ENCODE measurements at regions not wholly inside any gene's neighbourhood (a gene's known extent, or its start where the extent isn't known, plus 50 kb on each side); places are given as distances from the start of the nearest gene placed in this dataset.

DNA sequence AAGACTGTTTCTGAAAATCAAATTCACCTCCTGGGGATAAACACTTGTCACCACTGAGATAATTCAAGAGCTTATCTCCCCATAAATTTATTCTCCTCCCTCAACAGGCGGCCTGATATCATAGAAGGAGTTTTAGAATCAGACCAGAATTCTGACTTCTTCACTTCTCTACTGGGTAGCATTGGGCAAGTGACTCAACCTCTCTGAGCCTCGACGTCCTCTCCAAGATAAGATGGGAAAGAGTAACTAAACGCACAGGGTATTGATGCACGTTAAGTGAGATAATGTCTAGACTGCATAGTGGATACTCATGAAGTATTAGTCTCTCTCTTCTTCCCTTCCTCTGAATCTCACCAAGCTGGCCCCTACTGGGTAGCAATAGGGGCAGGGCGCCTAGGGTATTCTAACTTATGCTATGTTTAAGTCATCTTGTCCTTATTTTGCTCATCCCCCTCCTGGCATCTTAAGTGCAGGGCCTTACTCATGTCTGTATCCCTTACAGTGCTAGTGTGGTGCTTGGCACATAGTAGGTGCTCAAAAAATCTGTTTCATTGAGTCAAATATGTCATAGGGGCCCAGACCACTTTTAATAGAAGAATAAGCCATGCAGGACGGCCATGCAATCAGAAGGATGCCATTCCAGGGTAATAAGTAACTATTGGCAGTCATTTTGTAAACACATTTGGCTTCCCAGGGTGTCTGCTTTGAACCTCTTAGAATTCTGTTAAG is 476.4 kb upstream of the CCL2 start:
- DNase-seq (ENCODE audit: low read depth): no peak

DNA sequence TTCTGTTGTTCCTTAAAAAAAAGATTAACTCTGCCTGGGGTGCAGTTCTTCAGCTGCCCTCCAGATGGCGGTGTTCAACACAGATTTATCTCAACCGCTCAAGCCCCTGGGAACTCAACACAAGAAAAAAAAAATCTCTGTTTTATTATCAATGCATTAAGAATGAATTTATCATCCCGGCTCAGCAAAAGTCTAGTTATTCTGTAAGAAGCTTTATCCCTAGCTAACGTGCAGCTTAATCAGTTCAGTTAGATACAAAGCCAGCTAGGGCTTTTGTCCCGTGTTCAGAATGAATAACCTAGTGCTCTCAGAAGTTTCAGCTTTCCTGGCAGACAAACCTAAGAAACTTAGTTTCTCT is 475.9 kb upstream of the CCL2 start:
- DNase-seq (ENCODE audit: low read depth): peak; percentile 3

DNA sequence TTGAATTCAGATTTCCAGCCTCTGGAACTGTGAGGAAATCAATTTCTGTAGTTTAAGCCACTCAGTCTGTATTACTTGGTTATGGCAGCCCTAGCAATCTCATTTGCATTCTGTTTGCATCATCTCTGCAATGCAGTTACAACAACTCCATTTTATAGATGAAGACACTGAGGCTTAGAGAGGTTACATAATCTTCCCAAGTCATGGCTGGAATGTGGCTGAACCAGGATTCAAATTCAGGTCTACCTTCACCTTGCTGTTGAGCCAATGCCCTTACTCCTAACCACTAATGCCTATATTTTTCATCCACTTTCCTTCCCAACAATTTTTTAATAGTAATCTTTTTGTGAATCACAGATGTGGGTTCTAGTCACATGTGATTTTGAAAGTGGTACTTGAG is 469.8 kb upstream of the CCL2 start:
- no peak for DNase-seq (ENCODE audit: low read depth)

DNA sequence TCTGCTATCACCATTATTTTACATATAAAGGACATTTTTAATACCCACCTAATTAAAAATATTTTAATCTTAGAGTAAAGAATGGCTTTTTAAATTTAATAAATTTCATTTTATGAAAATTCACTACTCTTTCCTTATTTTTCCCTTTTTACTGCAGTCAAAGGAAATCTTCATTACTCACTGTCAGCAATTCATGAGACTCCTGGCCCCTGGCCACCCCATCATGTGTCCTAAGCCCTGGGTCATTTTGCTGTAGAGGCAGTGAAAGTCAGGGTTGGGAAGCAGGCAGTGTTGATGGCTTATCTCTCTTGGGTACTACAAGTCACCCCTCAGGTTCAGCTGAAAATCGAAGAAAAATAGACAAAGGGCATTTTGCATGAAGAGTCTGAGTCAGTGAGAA is 468.6 kb upstream of the CCL2 start:
- DNase-seq (ENCODE audit: low read depth): no peak

DNA sequence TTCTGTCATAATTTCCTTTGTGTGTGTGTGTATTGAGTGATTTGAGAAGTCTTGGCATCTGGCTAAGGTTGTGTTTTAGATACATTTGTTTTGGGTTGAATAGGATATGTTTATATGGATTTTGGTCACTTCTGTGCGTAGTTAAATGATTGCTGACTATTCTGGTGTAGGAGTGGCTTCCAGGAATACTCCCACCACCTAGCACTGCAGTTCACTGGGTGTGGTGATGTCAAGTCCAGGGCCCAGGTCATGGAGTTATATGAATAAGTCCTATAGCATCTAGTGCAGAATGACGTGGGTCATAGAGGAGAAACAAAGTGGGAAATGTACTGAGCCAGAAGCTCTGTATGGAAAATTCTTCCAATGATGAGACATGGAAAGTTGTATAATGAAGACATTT is 465.4 kb upstream of the CCL2 start:
- DNase-seq (ENCODE audit: low read depth): no peak

DNA sequence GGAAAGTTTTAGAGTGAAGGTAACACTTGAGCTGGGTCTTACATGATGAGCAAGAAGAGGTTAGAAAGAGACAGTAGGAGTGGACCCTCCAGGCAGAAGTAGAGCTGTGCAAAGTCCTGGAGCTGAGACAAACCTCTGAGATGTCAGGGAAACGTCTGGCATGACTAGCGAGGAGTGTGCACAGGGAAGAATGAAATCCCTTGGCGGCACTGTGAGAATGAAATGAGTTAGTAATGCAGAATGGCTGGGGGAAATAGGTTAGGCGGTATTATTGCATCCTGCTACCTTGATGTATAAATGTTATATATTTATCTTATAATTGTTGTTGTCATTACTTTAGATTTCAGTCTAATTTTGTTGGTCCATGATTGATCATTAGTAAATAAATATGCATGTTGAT is 457.9 kb upstream of the CCL2 start:
- DNase-seq (ENCODE audit: low read depth): no peak

DNA sequence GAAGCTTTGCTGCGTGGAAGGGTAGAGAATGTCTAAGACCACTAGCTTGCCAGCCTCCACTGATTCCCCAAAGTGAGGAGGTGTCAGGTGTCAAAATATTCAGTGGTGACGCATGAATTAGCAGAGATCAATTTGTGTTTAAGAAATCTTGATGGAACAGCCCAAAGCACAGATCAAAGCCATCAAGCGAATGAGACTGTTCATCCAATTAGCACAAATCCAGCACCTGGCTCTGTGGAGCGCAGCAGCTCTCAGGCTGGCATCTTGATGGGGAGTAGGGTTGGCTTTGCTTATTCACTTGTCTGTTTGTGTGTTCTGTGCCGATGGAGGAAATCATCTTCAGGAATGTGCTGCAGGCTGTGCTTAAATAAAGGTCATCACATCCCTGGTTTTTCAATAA is 456.8 kb upstream of the CCL2 start:
- DNase-seq (ENCODE audit: low read depth): no peak

DNA sequence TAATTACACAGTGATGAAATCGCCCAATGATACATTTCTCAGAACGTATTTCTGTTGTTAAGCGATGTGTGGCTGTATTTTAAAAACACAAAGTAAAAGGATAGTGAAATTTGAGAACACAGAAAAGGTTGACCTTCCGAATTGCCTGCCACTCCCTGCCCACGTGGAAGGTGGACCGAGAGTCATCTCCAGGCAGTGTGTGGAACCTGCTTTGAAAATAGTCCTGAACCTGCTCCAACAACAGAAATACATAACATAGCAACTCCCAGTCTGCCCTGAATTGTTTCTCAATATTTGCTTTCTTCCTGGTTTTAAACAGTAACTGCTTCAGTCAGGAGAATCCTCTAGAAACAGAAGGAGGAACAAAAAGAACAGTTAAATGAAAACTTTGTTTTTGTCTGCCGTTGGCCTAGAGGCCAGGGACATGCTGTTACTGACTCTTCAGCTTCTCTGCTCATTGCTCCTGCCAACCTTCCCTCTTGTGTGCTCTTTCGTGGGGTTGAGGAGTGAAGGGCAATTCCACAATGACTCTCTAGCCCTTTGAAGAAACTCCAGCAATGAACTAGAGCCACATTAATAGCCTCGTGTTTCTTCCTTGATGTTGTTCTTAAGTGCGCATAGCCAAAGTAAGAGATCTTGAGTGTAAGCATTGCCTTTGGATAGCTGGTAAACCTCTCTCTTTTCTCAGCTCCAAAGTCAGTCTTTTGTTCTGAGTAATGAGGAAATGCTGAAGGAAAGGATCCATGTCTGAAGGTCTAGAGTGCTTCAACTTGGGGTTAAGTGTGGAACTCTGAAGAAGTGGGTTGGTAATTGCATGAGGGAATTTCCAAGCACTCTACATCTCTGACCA is 452.5 kb upstream of the CCL2 start:
- no peak for DNase-seq (ENCODE audit: low read depth)

DNA sequence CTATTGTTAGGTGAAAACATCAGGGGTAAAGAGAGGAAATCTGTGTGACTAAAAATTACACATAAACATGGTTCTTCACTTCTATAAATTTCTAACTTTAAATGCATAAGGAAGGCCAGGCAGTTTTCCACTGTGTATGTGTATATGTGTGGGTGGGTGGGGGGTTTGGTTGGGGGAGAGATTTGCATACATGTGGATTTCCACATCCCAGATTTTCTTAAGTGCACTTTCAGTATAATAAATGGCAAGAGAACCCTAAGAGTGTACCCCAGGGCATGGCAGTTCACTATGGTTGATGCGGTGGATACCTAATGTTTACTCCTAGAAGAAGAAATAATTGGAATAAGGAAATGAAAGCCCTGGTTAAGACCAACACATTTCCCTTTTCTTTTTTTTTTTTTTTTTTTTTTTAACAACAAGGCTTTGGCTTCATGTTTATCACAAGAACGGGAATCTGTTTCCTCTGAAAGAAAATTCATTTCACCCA is 451.8 kb upstream of the CCL2 start:
- no peak for DNase-seq (ENCODE audit: low read depth)

DNA sequence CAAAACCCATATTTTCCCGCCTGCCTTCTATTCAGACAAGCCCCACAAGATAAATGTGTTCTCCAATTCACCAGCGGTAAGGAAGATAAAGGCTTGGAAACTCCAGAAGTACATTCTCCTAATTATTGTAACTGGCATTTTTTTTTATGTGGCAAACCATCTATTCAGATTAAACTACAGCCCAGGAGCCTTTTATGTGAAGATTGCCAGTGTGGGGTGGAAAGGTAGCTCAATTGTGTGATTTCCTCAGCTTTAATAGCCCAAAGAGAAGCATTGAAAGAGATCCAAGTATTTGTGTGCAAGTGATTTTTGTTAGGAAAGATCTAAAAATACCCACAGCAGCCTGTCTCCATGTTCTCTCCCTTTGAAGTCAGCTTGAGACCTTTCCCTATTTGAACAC is 451.4 kb upstream of the CCL2 start:
- DNase-seq (ENCODE audit: low read depth): no peak

DNA sequence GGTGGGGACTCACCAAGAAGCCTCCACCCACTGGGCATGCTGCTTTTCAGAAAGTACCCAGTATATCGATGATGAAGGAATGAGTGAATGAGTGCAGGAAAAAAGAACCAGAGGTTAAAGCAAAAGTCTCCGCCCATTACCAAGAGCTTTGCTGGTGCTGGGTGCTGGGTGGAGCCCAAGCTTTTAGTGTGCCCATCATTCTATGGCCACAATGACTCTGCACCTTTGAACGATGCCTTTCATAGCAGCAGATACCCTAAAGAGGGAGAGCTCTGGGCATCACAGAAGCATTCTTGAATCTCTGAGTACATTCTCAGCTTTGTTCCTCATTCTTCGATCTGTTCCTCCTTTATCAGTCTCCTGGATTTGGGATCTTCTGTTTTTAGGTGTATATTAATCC is 450.7 kb upstream of the CCL2 start:
- DNase-seq (ENCODE audit: low read depth): no peak

DNA sequence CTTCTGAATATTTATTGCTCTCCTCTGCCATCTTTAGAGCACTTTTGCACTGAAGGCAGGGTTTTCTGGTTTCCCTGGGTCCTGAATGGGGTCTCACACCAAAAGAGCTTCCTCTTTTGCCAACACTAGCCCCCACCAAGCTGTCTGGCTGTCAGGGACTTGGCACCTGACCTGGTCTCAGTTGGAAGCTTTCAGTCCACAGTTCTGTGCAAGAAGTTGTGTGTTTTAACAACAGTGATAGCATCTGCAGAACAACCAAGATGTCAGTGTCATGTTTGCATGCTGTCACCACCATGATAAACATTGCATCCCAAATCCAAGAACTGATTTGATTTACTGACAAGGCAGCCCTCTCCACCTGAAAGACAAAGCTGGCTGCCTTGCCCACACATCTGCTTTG is 448.5 kb upstream of the CCL2 start:
- DNase-seq (ENCODE audit: low read depth): no peak

DNA sequence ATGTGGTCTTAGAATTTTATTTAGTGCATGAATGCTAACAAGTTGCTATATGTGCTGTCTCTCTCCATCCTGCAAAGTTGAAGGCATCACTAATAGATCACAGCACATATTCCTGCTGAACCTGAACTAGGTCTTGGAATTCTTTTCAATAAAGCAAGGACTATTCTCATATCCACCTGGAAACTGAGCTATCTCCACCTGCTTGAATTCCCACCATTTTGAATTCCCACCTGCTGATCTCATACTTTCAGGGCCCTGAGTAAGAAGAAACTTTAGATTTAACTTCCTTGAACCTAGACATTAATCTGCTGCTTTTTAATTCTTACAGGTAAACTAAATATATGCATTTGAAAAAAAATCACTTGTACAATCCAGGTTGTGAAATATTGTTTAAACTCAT is 445.3 kb upstream of the CCL2 start:
- DNase-seq (ENCODE audit: low read depth): no peak

DNA sequence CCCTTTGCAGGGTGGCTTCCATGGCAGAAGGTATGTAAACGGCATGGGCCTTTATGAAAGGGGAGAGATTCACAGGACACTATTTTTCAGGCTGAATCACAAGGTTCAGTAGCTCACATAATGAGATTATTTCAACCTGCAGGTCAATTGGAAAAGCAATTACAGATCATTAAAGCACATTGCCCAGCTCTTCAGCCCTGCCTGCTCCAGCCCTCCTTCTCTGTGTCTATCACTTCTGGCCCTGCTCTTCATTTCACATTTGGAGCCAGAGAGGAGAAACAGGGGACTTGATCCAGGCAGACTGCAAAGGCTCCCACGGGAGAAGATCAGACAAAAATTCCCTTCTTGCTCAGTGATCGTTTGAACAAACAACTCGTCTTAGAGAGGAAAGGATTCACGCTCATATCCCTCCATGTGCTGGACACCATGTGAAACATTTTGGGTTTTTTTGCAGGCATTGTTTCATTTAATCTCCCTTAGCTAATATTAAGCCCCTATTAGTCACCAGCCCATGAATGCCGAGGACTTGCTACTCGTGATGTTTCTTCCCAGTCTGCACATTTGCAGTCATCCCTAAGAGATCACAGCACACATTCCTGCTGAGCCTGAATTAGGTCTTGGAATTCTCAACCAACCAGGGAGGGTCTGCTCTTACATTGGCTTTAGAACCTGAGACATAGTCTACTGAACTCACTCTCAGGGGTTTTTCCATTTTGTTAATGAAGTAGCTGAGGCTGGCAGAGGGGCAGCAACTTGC is 443.9 kb upstream of the CCL2 start:
- DNase-seq (ENCODE audit: low read depth): no peak

DNA sequence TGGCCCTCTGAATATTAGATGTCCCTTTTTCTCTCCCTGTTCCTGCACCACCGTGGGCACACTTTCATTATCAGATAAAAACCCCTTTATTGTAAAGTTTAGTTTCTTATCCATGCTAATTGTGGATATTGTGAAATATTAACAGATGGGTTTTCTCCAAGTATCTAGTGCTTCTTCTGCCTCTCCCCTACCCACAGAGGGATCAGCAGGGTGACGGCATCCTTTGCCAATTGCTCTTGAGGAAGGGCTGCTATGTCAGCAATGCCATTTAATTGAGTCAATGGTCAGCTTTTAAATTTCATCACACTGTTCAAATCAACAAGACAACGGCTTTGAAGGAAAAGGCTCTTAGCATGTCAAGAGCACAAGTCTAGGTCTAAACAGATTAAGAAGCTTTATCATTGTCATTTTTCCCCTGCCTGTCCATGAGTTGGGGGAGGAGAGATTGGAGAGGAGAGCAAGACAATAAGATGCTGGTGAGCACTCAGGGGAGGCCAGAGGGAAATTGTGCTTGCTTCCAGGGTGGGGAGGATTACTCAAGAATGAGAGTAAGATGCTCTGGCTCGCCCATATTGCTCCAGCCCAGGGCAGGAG is 443.0 kb upstream of the CCL2 start:
- no peak for DNase-seq (ENCODE audit: low read depth)

DNA sequence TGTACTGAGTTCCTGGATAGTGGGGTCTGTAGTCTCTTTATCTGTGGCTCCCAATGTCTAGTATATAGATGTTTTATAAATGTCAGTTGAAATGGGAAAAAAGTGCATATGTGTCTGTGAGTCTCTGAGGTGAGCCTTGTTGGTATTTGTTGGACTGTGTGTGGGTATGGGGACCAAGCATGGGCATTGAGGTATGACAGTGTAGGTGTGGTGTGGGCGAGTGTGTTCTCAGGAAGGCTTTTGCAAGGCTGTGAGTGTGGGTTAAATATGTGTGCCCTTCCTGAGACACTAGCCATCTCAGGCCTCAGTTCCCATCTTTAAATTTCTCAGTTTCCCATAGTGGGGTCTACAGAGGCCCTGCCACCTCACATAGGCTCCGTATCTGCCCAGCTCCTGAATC is 440.2 kb upstream of the CCL2 start:
- DNase-seq (ENCODE audit: low read depth): no peak

DNA sequence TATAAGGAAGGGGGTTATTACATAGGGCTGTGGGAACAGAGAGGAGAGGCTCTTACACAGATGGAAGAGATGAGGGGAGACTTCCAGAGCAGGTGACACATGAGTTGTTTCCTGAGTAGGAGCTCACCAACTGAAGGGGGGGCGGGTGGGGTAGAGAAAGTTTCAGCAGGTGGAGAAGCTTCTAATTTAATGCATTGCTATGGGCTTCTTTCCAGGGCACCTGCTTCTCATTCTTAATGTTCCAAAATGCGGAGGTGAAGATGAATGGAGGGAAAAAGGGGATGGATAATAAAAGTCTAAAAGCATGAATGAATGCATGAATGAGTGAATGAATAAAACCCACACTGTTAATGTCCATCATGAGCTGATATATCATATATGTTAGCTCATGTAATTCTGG is 439.0 kb upstream of the CCL2 start:
- DNase-seq (ENCODE audit: low read depth): no peak

DNA sequence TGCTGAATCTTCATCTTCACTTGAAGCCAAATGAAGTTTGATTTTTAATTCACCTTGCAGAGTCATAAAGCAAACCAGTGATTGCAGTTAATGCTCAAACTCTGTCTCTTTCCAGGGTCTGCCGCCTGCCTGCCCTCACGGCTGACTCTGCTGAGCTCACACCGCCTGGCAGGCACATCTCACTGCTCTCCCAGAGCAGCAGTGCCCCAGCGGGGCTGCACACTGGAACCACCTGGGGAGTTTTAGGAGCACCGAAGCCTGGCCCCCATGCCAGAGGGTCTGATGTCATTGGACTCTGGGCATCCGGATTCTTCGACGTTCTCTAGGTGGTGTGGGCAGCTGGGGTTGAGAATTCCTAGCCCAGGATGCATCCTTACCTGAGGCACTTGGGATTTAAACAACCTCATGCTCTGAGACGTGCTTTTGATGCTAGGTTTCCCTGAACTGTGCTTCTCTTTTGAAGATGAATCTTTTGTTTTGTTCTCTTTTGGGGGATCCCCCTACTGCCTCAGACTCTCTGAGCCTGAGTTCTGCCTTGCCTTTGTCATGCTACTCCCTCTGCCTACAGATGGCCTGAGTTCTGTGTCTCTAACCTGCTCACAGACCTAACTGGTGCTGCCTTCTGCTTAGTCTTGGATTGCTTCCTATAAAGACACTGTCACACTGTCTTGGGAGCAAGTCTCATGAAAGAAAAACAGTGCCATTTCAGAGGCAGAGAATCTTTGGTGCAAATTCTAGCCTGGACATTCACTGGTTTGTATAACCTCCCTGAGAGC is 438.1 kb upstream of the CCL2 start:
- no peak for DNase-seq (ENCODE audit: low read depth)

DNA sequence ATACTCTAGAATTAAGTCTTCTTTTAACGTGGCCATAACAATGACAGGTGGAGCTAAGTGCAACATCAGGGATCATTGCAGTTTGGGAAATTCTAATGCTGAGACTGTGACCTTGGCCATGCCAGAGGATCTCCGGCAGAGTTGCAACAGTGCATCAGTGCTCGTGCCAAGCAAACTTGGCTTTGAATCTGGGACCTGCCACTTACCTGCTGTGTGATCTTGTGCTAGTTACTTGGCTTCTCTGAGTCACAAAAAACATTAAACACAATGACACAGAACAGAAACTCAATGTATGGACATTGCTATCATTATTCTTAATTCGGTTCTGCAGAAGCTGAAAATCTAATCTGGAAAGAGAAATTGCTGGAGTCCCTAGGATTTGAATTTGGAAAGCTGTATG is 435.5 kb upstream of the CCL2 start:
- DNase-seq (ENCODE audit: low read depth): no peak

DNA sequence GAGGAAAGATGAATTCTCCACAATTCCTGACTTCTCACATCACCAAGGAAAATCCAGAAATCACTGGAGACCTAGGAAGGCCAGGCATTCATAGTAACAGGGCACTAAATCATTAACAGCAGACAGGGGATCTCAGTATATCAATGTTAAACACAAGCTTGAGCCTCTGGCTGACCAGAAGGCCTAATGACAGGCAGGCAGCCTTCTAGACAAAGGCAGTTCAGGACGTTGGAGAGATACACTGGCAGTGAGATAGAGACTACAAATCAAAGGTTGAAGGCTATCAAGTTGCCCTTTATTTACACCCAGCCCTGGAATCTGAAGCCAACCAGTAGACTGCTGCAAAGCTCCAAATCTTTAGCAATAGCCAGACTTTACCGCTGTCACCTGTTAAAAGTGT is 422.8 kb upstream of the CCL2 start:
- no peak for DNase-seq (ENCODE audit: low read depth)

DNA sequence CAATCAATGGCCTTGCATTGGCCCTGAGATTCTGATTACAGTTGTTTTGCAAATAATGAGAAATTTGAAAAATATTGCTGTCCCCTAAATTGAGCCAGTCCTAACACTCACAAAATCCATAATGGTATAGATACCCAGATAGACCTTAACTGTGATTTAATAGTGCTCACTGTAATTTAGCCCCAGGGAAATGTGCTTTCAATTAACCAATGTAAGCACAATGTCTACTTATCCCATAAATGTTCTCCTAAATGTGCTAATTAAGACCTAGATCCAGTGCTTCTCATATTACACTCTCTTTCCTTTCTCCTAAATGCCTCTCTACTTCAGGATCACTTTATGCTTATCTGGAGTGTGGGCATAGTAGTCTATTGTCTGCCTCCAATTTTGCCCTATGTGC is 417.8 kb upstream of the CCL2 start:
- no peak for DNase-seq (ENCODE audit: low read depth)

DNA sequence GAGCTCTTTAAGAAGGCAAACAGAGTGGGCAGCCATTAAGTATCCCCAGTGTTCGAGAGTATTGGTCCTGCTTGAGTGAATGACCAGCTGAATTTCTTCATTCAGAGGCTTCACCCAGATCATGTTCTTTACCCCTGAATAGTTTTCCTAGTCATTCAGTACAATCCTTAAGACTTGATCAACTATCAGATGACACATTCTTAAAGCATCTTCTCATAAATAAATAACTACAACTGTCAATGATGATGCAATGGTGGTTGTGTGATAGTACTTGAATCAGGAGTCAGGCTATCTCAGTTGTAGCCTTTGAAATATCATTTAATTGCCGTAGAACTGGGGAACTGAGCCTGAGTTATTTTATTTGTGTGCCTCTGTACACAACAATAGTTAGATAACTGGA is 416.8 kb upstream of the CCL2 start:
- no peak for DNase-seq (ENCODE audit: low read depth)

Measured in stimulated activated CD8-positive, alpha-beta memory T cell treated with anti-CD3 and anti-CD28 coated beads, Interleukin-15, amount 100 ng/mL, for 1 hour (primary cell).